HG03135 (cell line): ENCODE measurements at regions not wholly inside any gene's neighbourhood (a gene's known extent, or its start where the extent isn't known, plus 50 kb on each side); places are given as distances from the start of the nearest gene placed in this dataset.

Source experiments
- ATAC-seq: cut with Tn5 transposase; IDR thresholded peaks from one replicate; pipeline ENCODE4 v1.9.1; 2021; ENCODE audit warnings: mild to moderate bottlenecking, moderate library complexity; ENCODE audit not compliant: unreplicated experiment

GRCh38 chr3:159773706-159774105 lies 214.9 kb upstream of the IL12A start:
- ATAC-seq = no peak

GRCh38 chr3:159775372-159775961 lies 213.2 kb upstream of the IL12A start:
- no peak for ATAC-seq

- no peak for ATAC-seq
Measured at GRCh38 chr3:159776779-159777178, 211.9 kb upstream of the IL12A start.

GRCh38 chr3:159779883-159780282 lies 208.8 kb upstream of the IL12A start:
- no peak for ATAC-seq

- ATAC-seq = no peak
Measured at GRCh38 chr3:159781867-159782266, 206.8 kb upstream of the IL12A start.

- ATAC-seq = no peak
Measured at GRCh38 chr3:159782724-159783421, 205.8 kb upstream of the IL12A start.

- no peak for ATAC-seq
Measured at GRCh38 chr3:159783780-159784742, 204.6 kb upstream of the IL12A start.

- ATAC-seq = no peak
Measured at GRCh38 chr3:159785273-159785708, 203.3 kb upstream of the IL12A start.

GRCh38 chr3:159786489-159787177 lies 202.0 kb upstream of the IL12A start:
- ATAC-seq = no peak

- no peak for ATAC-seq
Measured at GRCh38 chr3:159787178-159787574, 201.5 kb upstream of the IL12A start.

GRCh38 chr3:159787794-159788205 lies 200.8 kb upstream of the IL12A start:
- ATAC-seq = no peak

GRCh38 chr3:159788291-159788690 lies 200.3 kb upstream of the IL12A start:
- no peak for ATAC-seq

- ATAC-seq = no peak
Measured at GRCh38 chr3:159789017-159789416, 199.6 kb upstream of the IL12A start.

GRCh38 chr3:159789742-159790635 lies 198.6 kb upstream of the IL12A start:
- ATAC-seq = no peak

GRCh38 chr3:159791336-159791735 lies 197.3 kb upstream of the IL12A start:
- ATAC-seq = no peak

GRCh38 chr3:159792070-159792469 lies 196.6 kb upstream of the IL12A start:
- no peak for ATAC-seq

GRCh38 chr3:159795042-159795441 lies 193.6 kb upstream of the IL12A start:
- ATAC-seq = no peak

- no peak for ATAC-seq
Measured at GRCh38 chr3:159795681-159796175, 192.9 kb upstream of the IL12A start.

GRCh38 chr3:159796226-159796625 lies 192.4 kb upstream of the IL12A start:
- ATAC-seq = no peak

GRCh38 chr3:159796744-159797143 lies 191.9 kb upstream of the IL12A start:
- no peak for ATAC-seq
